Neuronal stem cell (in vitro differentiated cells): ENCODE measurements at regions not wholly inside any gene's neighbourhood (a gene's known extent, or its start where the extent isn't known, plus 50 kb on each side); places are given as distances from the start of the nearest gene placed in this dataset.

Experiments used
- DNase-seq: peaks from one replicate; pipeline ENCODE4 v3.0.0-alpha.2; 2013; ENCODE audit warnings: low spot score
- H2AFZ ChIP-seq: one replicate; pipeline ENCODE4 v1.6.1; 2013; ENCODE audit warnings: mild to moderate bottlenecking, low read length, inconsistent platforms
- H2AK5ac ChIP-seq: 2 replicates; pipeline ENCODE4 v1.6.1; 2013; ENCODE audit warnings: low read depth, mild to moderate bottlenecking, inconsistent platforms, low read length, moderate library complexity, mixed read lengths
- H2BK120ac ChIP-seq: 2 replicates; pipeline ENCODE4 v1.6.1; 2013; ENCODE audit warnings: low read depth, mild to moderate bottlenecking, inconsistent platforms, low read length, moderate library complexity, mixed read lengths
- H2BK12ac ChIP-seq: one replicate; pipeline ENCODE4 v1.6.1; 2013; ENCODE audit warnings: low read length, inconsistent platforms
- H2BK15ac ChIP-seq: 2 replicates; pipeline ENCODE4 v1.6.1; 2013; ENCODE audit warnings: mild to moderate bottlenecking, low read length, inconsistent platforms, mixed read lengths
- H2BK5ac ChIP-seq: one replicate; pipeline ENCODE4 v1.6.1; 2013; ENCODE audit warnings: inconsistent platforms, mild to moderate bottlenecking, low read length, moderate library complexity
- H3K14ac ChIP-seq: one replicate; pipeline ENCODE4 v1.6.1; 2013; ENCODE audit warnings: low read length, inconsistent platforms
- H3K18ac ChIP-seq: 2 replicates; pipeline ENCODE4 v1.6.1; 2013; ENCODE audit warnings: low read length, inconsistent platforms
- H3K23ac ChIP-seq: 2 replicates; pipeline ENCODE4 v1.6.1; 2013; ENCODE audit warnings: low read depth, mild to moderate bottlenecking, mixed read lengths, low read length, inconsistent platforms; ENCODE audit not compliant: poor library complexity
- H3K27ac ChIP-seq: replicated peaks from 3 replicates; pipeline ENCODE4 v1.5.1; 2013; ENCODE audit warnings: low read length, inconsistent platforms
- H3K27me3 ChIP-seq, 3 experiments: 2 replicates each; pipeline ENCODE4 v1.6.1; 2013; ENCODE audit warnings: low read length in 3 of 3, mild to moderate bottlenecking in 2 of 3, inconsistent platforms in 1 of 3, low read depth in 1 of 3, mixed read lengths in 1 of 3, moderate library complexity in 1 of 3; ENCODE audit not compliant: control insufficient read depth in 3 of 3, insufficient read depth in 3 of 3
- H3K36me3 ChIP-seq, 2 donors: replicated peaks in 1 of 2; 2 replicates each; pipeline ENCODE4 v1.6.1; 2013; ENCODE audit warnings: low read length in 2 of 2; ENCODE audit not compliant: control insufficient read depth in 2 of 2, insufficient read depth in 2 of 2
- H3K4ac ChIP-seq: 2 replicates; pipeline ENCODE4 v1.6.1; 2013; ENCODE audit warnings: inconsistent platforms, mild to moderate bottlenecking, low read length, moderate library complexity
- H3K4me1 ChIP-seq, 2 donors: 1 replicate in 1 of 2; 2 replicates in 1 of 2; pipeline ENCODE4 v1.6.1; 2013; ENCODE audit warnings: low read length in 2 of 2, low read depth in 1 of 2; ENCODE audit not compliant: control insufficient read depth in 2 of 2, insufficient read depth in 1 of 2
- H3K4me2 ChIP-seq: one replicate; pipeline ENCODE4 v1.6.1; 2013; ENCODE audit warnings: mild to moderate bottlenecking, low read length, inconsistent platforms; ENCODE audit not compliant: insufficient read depth, poor library complexity, severe bottlenecking
- H3K4me3 ChIP-seq, 2 donors: 2 replicates each; pipeline ENCODE4 v1.5.1; 2013; ENCODE audit warnings: low read length in 2 of 2, mild to moderate bottlenecking in 2 of 2, inconsistent platforms in 1 of 2, moderate library complexity in 1 of 2
- H3K79me1 ChIP-seq: one replicate; pipeline ENCODE4 v1.6.1; 2013; ENCODE audit warnings: low read depth, mild to moderate bottlenecking, inconsistent platforms, low read length, moderate library complexity
- H3K9ac ChIP-seq: one replicate; pipeline ENCODE4 v1.6.1; 2013; ENCODE audit warnings: mild to moderate bottlenecking, low read depth, low read length, inconsistent platforms; ENCODE audit not compliant: poor library complexity
- H3K9me3 ChIP-seq, 2 donors: replicated peaks in 1 of 2; 2 replicates each; pipeline versions ENCODE3 to v1.6.1; 2013; ENCODE audit warnings: low read length in 2 of 2, mild to moderate bottlenecking in 2 of 2, inconsistent platforms in 1 of 2, low read depth in 1 of 2, mixed read lengths in 1 of 2, moderate library complexity in 1 of 2; ENCODE audit not compliant: control insufficient read depth in 2 of 2, insufficient read depth in 1 of 2
- H4K8ac ChIP-seq: one replicate; pipeline ENCODE4 v1.6.1; 2013; ENCODE audit warnings: low read depth, mild to moderate bottlenecking, inconsistent platforms, low read length, moderate library complexity
- H4K91ac ChIP-seq: one replicate; pipeline ENCODE4 v1.6.1; 2013; ENCODE audit warnings: low read length, low read depth, mild to moderate bottlenecking, inconsistent platforms; ENCODE audit not compliant: poor library complexity
- whole genome bisulfite sequencing, 2 donors: extraction: QIAGEN DNeasy Blood & Tissue Kit; methylation state at CpG; one replicate each; pipeline ENCODE4 v1.1.7; 2013; ENCODE audit warnings: missing lambda C conversion rate in 2 of 2, mixed read lengths in 1 of 2; ENCODE audit not compliant: insufficient read length in 2 of 2, insufficient replicate concordance in 1 of 2; ENCODE audit errors: extremely low coverage in 2 of 2; 5-methylcytosine and 5-hydroxymethylcytosine counted together

DNA sequence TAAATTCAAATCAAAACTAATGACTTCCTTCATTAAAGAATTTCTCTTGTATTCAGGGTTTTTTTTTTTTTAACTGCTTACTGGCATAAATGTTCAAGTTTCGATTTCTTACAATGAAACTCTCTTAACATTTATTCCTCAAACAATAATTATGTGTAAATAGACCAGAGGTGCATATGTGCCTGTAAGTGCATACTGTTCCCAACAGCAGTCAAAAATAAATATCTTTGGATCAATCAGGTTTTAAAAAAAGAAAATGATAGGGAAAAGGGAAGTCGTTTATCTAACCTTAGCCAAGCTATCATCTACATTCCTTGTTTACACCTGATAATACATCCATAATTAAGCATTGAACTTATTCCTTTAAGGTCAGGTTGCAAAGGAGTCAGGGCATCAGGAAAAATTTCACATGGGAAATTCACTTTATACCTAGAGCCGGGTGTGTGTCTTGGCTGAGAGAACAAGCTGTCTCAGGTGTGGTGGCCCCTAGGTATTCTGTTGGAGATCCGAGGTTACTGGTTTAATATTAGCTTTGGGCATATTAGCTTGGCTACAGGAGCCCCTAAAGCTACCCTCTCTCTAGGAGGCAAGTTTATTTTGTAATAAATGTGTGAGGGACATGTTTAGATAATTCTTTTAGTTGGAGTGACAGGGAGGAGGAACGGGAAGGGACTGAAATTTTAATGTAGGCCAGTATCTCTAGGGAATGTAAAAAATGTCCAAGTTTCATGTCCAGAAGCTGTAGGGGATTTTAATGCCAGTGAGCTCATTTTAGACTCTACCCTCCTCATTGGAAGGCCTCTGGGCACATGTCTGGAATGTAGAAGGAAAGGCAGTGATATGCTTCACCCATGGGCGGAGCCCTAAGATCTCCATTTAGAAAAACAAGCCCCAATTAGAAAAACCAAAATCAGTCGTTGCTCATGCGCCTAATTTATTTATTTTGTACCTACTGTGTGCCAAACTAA, 327.9 kb upstream of the PROX1 start:
- Histone ChIP-seq H3K23ac (no peak overlapping the region), H3K18ac (no peak overlapping the region), H2BK15ac (no peak overlapping the region), H2AFZ (no peak overlapping the region), H4K91ac (no peak overlapping the region), H4K8ac (no peak overlapping the region), H3K79me1 (no peaks in the 10 kb centered on the region), H2BK12ac (no peak overlapping the region), H3K36me3 (no peaks in the 10 kb centered on the region), H3K9ac (no peak overlapping the region), H3K4me2 (no peak overlapping the region), H2AK5ac (no peak overlapping the region), H3K9me3 (no peaks in the 10 kb centered on the region), H3K4me3 (no peak overlapping the region), H2BK120ac (no peak overlapping the region), H3K14ac (no peak overlapping the region), H3K4me1 (peaks cover 0 to 9% of the 10 kb centered on the region in 2 donors), H3K27ac (no peak overlapping the region), H3K27me3 (peaks cover 0 to 20% (median 0%) of the 10 kb centered on the region in 3 experiments), H3K4ac (no peak overlapping the region), H2BK5ac (no peak overlapping the region)
- no peak for DNase-seq
- WGBS, 2 donors, result no CpG with 5 or more reads among the region's 8 CpGs

DNA sequence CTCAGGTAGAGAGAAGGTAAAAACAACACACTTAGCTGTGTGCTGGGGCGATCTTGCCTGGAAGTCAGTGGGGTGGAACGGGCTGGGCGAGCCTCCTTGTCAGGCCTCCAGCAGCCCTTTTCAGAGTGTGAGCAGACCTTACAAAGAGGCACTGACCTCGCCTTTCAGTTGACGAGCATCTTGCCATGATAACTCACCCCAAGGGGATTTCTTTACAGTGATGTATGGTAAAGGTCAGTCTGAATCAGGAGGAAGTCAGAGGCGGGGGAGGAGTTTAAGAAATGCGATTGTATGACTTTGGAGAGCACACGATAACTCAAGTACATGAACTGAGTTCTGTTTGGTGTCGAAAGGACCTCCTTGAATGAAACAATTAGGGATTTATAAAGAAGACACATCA, 326.5 kb upstream of the PROX1 start:
- Histone ChIP-seq H3K36me3 (no peaks in the 10 kb centered on the region), H4K91ac (no peak overlapping the region), H2BK120ac (no peak overlapping the region), H3K23ac (no peak overlapping the region), H2BK12ac (no peak overlapping the region), H2AK5ac (no peak overlapping the region), H3K18ac (no peak overlapping the region), H2AFZ (no peak overlapping the region), H3K4me2 (no peak overlapping the region), H2BK5ac (no peak overlapping the region), H3K9ac (no peak overlapping the region), H3K4ac (no peak overlapping the region), H4K8ac (no peak overlapping the region), H3K27me3 (peaks cover 0 to 14% (median 0%) of the 10 kb centered on the region in 3 experiments), H3K14ac (no peak overlapping the region), H3K27ac (no peak overlapping the region), H3K4me3 (no peak overlapping the region), H3K4me1 (peaks cover 0 to 8% of the 10 kb centered on the region in 2 donors), H3K9me3 (no peaks in the 10 kb centered on the region), H2BK15ac (no peak overlapping the region), H3K79me1 (no peaks in the 10 kb centered on the region)
- WGBS, 2 donors, result no CpG with 5 or more reads among the region's 9 CpGs
- DNase-seq, result no peak

GRCh38 chr1:213666113-213666512, 321.7 kb upstream of the PROX1 start:
- H4K91ac ChIP-seq, result no peak overlapping the region
- peaks cover 0 to 10% of the 10 kb centered on the region in 2 donors for H3K4me1 ChIP-seq
- no peak overlapping the region for H2BK15ac ChIP-seq
- no peak overlapping the region for H4K8ac ChIP-seq
- H3K23ac ChIP-seq, result no peak overlapping the region
- H3K36me3 ChIP-seq, result no peaks in the 10 kb centered on the region
- no peak for DNase-seq
- H3K4me3 ChIP-seq, result no peak overlapping the region
- H2BK120ac ChIP-seq, result no peak overlapping the region
- no peak overlapping the region for H2BK5ac ChIP-seq
- peaks cover 0 to 6% (median 0%) of the 10 kb centered on the region in 3 experiments for H3K27me3 ChIP-seq
- no peak overlapping the region for H2AFZ ChIP-seq
- no peaks in the 10 kb centered on the region for H3K79me1 ChIP-seq
- H3K4me2 ChIP-seq, result no peak overlapping the region
- H3K18ac ChIP-seq, result no peak overlapping the region
- H3K4ac ChIP-seq, result no peak overlapping the region
- H3K9ac ChIP-seq, result no peak overlapping the region
- no CpG with 5 or more reads among the region's 2 CpGs for WGBS, 2 donors
- no peak overlapping the region for H3K14ac ChIP-seq
- no peak overlapping the region for H3K27ac ChIP-seq
- H2BK12ac ChIP-seq, result no peak overlapping the region
- no peak overlapping the region for H2AK5ac ChIP-seq
- H3K9me3 ChIP-seq, result no peaks in the 10 kb centered on the region

- Histone ChIP-seq H3K9me3 (no peaks in the 10 kb centered on the region), H3K9ac (no peak overlapping the region), H2BK5ac (no peak overlapping the region), H2BK15ac (no peak overlapping the region), H3K36me3 (no peaks in the 10 kb centered on the region), H4K8ac (no peak overlapping the region), H3K23ac (no peak overlapping the region), H3K79me1 (no peaks in the 10 kb centered on the region), H3K4me3 (no peak overlapping the region), H3K18ac (no peak overlapping the region), H3K4me1 (peaks cover 0 to 9% of the 10 kb centered on the region in 2 donors), H3K14ac (no peak overlapping the region), H3K4me2 (no peak overlapping the region), H3K27ac (no peak overlapping the region), H3K27me3 (peaks cover 0 to 6% (median 0%) of the 10 kb centered on the region in 3 experiments), H2AFZ (no peak overlapping the region), H4K91ac (no peak overlapping the region), H2AK5ac (no peak overlapping the region), H3K4ac (no peak overlapping the region), H2BK12ac (no peak overlapping the region), H2BK120ac (no peak overlapping the region)
- no CpG with 5 or more reads among the region's 3 CpGs for WGBS, 2 donors
- no peak for DNase-seq
These were observed 320.9 kb upstream of the PROX1 start for GRCh38 chr1:213666922-213667321.
